ENCODE measurements at regions not wholly inside any gene's neighbourhood (a gene's known extent, or its start where the extent isn't known, plus 50 kb on each side); places are given as distances from the start of the nearest gene placed in this dataset.

DNA sequence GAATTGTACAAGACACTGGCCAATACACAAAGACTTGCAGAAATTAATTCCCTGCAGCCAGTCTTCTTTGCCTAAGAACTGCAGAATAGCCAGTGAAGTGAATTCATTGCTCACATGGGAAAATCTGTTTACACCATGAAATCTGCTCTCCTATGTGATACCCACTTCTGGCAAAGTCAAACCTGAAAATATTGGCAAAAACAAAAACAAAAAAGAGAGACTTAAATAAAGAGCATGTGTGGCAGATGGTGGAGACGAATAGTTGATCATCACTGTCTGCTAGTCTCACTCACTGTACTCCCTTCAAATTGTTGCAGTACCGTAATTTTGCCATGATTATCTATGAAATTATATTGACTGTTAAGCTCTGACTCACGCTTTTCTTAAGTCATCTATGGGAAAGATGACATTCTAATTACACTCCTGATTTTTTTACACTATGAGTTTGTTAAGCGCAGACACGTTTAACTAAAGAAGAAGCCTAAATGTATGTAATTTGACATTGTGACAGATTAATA lies 406.8 kb downstream of the PCDH7 start:
- Histone ChIP-seq H3K4me3 (replicated peaks; ENCODE audit: low read depth, low read length) (no peak overlapping the region), H3K27me3 (replicated peaks; ENCODE audit: control insufficient read depth, insufficient read depth, low read length) (no peaks in the 10 kb centered on the region), H3K36me3 (ENCODE audit: control insufficient read depth, insufficient read depth, low read length) (no peaks in the 10 kb centered on the region)
- DNase-seq (ENCODE audit: extremely low read depth, insufficient read length): no peak
- TF ChIP-seq, protein P1, sequence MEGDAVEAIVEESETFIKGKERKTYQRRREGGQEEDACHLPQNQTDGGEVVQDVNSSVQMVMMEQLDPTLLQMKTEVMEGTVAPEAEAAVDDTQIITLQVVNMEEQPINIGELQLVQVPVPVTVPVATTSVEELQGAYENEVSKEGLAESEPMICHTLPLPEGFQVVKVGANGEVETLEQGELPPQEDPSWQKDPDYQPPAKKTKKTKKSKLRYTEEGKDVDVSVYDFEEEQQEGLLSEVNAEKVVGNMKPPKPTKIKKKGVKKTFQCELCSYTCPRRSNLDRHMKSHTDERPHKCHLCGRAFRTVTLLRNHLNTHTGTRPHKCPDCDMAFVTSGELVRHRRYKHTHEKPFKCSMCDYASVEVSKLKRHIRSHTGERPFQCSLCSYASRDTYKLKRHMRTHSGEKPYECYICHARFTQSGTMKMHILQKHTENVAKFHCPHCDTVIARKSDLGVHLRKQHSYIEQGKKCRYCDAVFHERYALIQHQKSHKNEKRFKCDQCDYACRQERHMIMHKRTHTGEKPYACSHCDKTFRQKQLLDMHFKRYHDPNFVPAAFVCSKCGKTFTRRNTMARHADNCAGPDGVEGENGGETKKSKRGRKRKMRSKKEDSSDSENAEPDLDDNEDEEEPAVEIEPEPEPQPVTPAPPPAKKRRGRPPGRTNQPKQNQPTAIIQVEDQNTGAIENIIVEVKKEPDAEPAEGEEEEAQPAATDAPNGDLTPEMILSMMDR (IDR thresholded peaks at IDR 0.05; ENCODE audit: insufficient read depth, low read length, poor library complexity, severe bottlenecking): no peak

DNA sequence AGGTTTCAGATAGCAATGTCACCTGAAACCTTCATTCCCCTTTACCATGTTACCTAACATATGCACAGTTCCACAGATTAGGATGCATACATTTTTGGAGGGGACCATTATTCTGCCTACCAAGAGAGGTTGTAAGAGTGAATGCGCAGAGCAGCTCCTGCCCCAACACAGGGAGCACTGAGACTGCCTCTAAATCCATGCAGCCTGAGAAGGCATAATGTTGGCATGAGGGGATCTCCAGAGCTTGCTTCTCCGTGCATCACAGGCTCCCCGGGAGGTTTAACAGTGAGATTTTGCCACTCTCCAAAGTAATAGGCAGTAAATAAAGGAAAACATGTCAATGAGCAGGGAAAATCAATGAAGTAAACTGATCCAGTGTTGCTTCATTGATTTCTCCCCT lies 410.8 kb downstream of the PCDH7 start:
- Histone ChIP-seq H3K27me3 (replicated peaks; ENCODE audit: control insufficient read depth, insufficient read depth, low read length) (no peaks in the 10 kb centered on the region), H3K4me3 (replicated peaks; ENCODE audit: low read depth, low read length) (no peak overlapping the region), H3K36me3 (ENCODE audit: control insufficient read depth, insufficient read depth, low read length) (no peaks in the 10 kb centered on the region)
- no peak for DNase-seq (ENCODE audit: extremely low read depth, insufficient read length)
- TF ChIP-seq, protein P1 (IDR thresholded peaks at IDR 0.05; ENCODE audit: insufficient read depth, low read length, poor library complexity, severe bottlenecking): no peak

DNA sequence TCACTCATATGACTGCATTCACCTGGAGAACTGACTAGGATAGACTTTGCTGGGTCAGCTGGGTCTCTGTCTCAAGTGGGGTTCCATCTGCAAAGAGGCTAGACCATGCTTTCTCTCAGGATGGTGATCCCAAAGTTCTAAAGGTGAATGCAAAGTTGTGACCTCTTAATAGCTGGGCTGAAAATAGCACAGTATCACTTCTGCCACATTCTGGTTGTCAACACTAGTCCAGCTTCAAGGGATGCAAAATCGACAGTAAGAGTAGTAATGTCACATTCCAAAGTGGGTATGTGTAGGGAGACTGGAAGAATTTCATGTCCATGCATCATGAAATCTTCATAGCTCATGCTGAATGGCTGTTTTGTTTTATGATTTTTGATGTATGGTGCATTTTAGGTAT lies 414.6 kb downstream of the PCDH7 start:
- Histone ChIP-seq H3K27me3 (replicated peaks; ENCODE audit: control insufficient read depth, insufficient read depth, low read length) (no peaks in the 10 kb centered on the region), H3K4me3 (replicated peaks; ENCODE audit: low read depth, low read length) (no peak overlapping the region), H3K36me3 (ENCODE audit: control insufficient read depth, insufficient read depth, low read length) (no peaks in the 10 kb centered on the region)
- no peak for DNase-seq (ENCODE audit: extremely low read depth, insufficient read length)
- TF ChIP-seq, protein P1 (IDR thresholded peaks at IDR 0.05; ENCODE audit: insufficient read depth, low read length, poor library complexity, severe bottlenecking): no peak

- Histone ChIP-seq H3K27me3 (replicated peaks; ENCODE audit: control insufficient read depth, insufficient read depth, low read length) (no peaks in the 10 kb centered on the region), H3K4me3 (replicated peaks; ENCODE audit: low read depth, low read length) (no peak overlapping the region), H3K36me3 (ENCODE audit: control insufficient read depth, insufficient read depth, low read length) (no peaks in the 10 kb centered on the region)
- DNase-seq (ENCODE audit: extremely low read depth, insufficient read length): no peak
- TF ChIP-seq, protein P1 (IDR thresholded peaks at IDR 0.05; ENCODE audit: insufficient read depth, low read length, poor library complexity, severe bottlenecking): no peak
Measured at GRCh38 chr4:31139767-31140166, 419.6 kb downstream of the PCDH7 start.

- DNase-seq (ENCODE audit: extremely low read depth, insufficient read length): no peak
- no peaks in the 10 kb centered on the region for H3K27me3 ChIP-seq (replicated peaks; ENCODE audit: control insufficient read depth, insufficient read depth, low read length)
- TF ChIP-seq, protein P1 (IDR thresholded peaks at IDR 0.05; ENCODE audit: insufficient read depth, low read length, poor library complexity, severe bottlenecking): no peak
- no peaks in the 10 kb centered on the region for H3K36me3 ChIP-seq (ENCODE audit: control insufficient read depth, insufficient read depth, low read length)
- no peak overlapping the region for H3K4me3 ChIP-seq (replicated peaks; ENCODE audit: low read depth, low read length)
Measured at GRCh38 chr4:31141095-31141831, 421.1 kb downstream of the PCDH7 start.
